WTC11 (cell line): ENCODE measurements at regions not wholly inside any gene's neighbourhood (a gene's known extent, or its start where the extent isn't known, plus 50 kb on each side); places are given as distances from the start of the nearest gene placed in this dataset.

ENCODE experiments used
- ATF1 ChIP-seq: sonication (generic); formaldehyde crosslinking; IDR thresholded peaks from 2 replicates; pipeline ENCODE4 v1.8.1; 2023; ENCODE audit warnings: mild to moderate bottlenecking, moderate library complexity, missing genetic modification reagents
- CREB1 ChIP-seq: sonication (generic); formaldehyde crosslinking; IDR thresholded peaks from 2 replicates; pipeline ENCODE4 v1.8.0; 2023; ENCODE audit warnings: mild to moderate bottlenecking, missing genetic modification reagents
- E2F4 ChIP-seq: sonication (generic); formaldehyde crosslinking; IDR thresholded peaks from 2 replicates; pipeline ENCODE4 v1.8.1; 2022; ENCODE audit warnings: low read depth, mild to moderate bottlenecking, moderate library complexity, missing genetic modification reagents, borderline replicate concordance
- ERG ChIP-seq: fragments of 250-450 bp; sonication (Bioruptor Pico); IDR thresholded peaks from 2 replicates; pipeline ENCODE4 v1.8.0; 2021; ENCODE audit warnings: mild to moderate bottlenecking
- JAZF1 ChIP-seq: fragments of 250-450 bp; sonication (Bioruptor Pico); IDR thresholded peaks from 2 replicates; pipeline ENCODE4 v1.9.0; 2021; ENCODE audit warnings: moderate library complexity, mild to moderate bottlenecking, inconsistent platforms
- MAX ChIP-seq: sonication (generic); formaldehyde crosslinking; IDR thresholded peaks from 2 replicates; pipeline ENCODE4 v1.8.0; 2022; ENCODE audit warnings: mild to moderate bottlenecking, missing genetic modification reagents
- NR3C1 ChIP-seq: sonication (generic); formaldehyde crosslinking; conservative IDR thresholded peaks from 2 replicates; pipeline ENCODE4 v1.8.1; 2023; ENCODE audit warnings: low read depth, mild to moderate bottlenecking, missing genetic modification reagents
- PREB ChIP-seq: sonication (generic); formaldehyde crosslinking; IDR thresholded peaks from 2 replicates; pipeline ENCODE4 v1.8.1; 2022; ENCODE audit warnings: mild to moderate bottlenecking, missing genetic modification reagents, moderate library complexity, borderline replicate concordance
- SP1 ChIP-seq: sonication (generic); formaldehyde crosslinking; conservative IDR thresholded peaks from 2 replicates; pipeline ENCODE4 v1.8.1; 2022; ENCODE audit warnings: missing genetic modification reagents
- ZBTB43 ChIP-seq: sonication (generic); formaldehyde crosslinking; IDR thresholded peaks from 2 replicates; pipeline ENCODE4 v1.8.1; 2023; ENCODE audit warnings: mild to moderate bottlenecking, missing genetic modification reagents
- ZNF121 ChIP-seq: sonication (generic); formaldehyde crosslinking; IDR thresholded peaks from 2 replicates; pipeline ENCODE4 v1.8.0; 2023; ENCODE audit warnings: missing genetic modification reagents
- ZNF416 ChIP-seq: fragments of 250-450 bp; sonication (Bioruptor Pico); IDR thresholded peaks from 2 replicates; pipeline ENCODE4 v1.9.0; 2021; ENCODE audit warnings: mild to moderate bottlenecking, inconsistent platforms
- TF ChIP-seq, protein P1 (sequence below): fragments of 200-600 bp; IDR thresholded peaks from 2 replicates; pipeline ENCODE4 v1.8.0; 2022; ENCODE audit warnings: antibody characterized with exemption
- TF ChIP-seq, protein P2 (sequence below): sonication (generic); formaldehyde crosslinking; IDR thresholded peaks from 2 replicates; pipeline ENCODE4 v1.8.1; 2023; ENCODE audit warnings: mild to moderate bottlenecking, missing genetic modification reagents, moderate library complexity

GRCh38 chr3:148532326-148532725 lies 165.4 kb upstream of the AGTR1 start:
- no peak for TF ChIP-seq MAX (CRISPR knock-in tag)
- TF ChIP-seq, protein P1, sequence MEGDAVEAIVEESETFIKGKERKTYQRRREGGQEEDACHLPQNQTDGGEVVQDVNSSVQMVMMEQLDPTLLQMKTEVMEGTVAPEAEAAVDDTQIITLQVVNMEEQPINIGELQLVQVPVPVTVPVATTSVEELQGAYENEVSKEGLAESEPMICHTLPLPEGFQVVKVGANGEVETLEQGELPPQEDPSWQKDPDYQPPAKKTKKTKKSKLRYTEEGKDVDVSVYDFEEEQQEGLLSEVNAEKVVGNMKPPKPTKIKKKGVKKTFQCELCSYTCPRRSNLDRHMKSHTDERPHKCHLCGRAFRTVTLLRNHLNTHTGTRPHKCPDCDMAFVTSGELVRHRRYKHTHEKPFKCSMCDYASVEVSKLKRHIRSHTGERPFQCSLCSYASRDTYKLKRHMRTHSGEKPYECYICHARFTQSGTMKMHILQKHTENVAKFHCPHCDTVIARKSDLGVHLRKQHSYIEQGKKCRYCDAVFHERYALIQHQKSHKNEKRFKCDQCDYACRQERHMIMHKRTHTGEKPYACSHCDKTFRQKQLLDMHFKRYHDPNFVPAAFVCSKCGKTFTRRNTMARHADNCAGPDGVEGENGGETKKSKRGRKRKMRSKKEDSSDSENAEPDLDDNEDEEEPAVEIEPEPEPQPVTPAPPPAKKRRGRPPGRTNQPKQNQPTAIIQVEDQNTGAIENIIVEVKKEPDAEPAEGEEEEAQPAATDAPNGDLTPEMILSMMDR, result no peak
- TF ChIP-seq, protein P2, sequence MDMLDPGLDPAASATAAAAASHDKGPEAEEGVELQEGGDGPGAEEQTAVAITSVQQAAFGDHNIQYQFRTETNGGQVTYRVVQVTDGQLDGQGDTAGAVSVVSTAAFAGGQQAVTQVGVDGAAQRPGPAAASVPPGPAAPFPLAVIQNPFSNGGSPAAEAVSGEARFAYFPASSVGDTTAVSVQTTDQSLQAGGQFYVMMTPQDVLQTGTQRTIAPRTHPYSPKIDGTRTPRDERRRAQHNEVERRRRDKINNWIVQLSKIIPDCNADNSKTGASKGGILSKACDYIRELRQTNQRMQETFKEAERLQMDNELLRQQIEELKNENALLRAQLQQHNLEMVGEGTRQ (CRISPR knock-in tag), result no peak
- TF ChIP-seq ZNF416 (CRISPR knock-in tag), result no peak
- no peak for TF ChIP-seq ATF1
- no peak for TF ChIP-seq PREB (CRISPR knock-in tag)
- TF ChIP-seq ZNF121 (CRISPR knock-in tag), result no peak
- no peak for TF ChIP-seq NR3C1 (CRISPR knock-in tag)
- TF ChIP-seq JAZF1 (CRISPR knock-in tag), result no peak
- TF ChIP-seq E2F4, result no peak
- TF ChIP-seq ERG, result no peak
- TF ChIP-seq SP1 (CRISPR knock-in tag), result no peak
- no peak for TF ChIP-seq ZBTB43
- no peak for TF ChIP-seq CREB1
